ENCODE measurements at regions not wholly inside any gene's neighbourhood (a gene's known extent, or its start where the extent isn't known, plus 50 kb on each side); places are given as distances from the start of the nearest gene placed in this dataset.

DNA sequence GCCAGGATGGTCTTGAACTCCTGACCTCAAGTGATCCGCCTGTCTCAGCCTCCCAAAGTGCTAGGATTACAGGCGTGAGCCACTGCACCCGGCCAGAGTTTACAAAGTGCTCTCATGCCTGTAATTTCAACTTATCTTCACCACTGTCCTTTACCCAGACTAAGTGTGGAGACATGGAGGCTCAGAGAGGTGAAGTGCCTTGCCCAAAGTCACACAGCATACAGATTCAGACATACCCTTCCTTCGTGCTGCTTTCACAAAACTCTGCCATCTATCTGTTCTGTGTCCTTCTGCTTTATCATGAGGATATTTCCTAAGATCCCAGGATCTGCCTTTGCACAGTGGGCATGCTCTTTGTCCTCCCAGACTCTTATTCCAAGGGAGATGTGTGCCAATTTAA is 143.6 kb upstream of the SYT13 start:
- Histone ChIP-seq H3K27me3 (replicated peaks in 1 of 7) (peaks cover 0 to 42% (median 0%) of the 10 kb centered on the region in 7 donors), H3K36me3 (no peaks in the 10 kb centered on the region), H3K4me3 (no peak overlapping the region), H3K4me1 (no peaks in the 10 kb centered on the region), H3K9me3 (no peaks in the 10 kb centered on the region), H3K27ac (no peak overlapping the region)
- no peak for DNase-seq
- intact Hi-C loops (cut with DNase I; ENCODE audit: low total_unique reads) = no loop called here
- 69 to 82% (median 74%) methylated on average over 4 of the region's 4 CpGs for WGBS, 5 donors
- TF ChIP-seq POLR2AphosphoS5 (IDR thresholded peaks at IDR 0.05) (no peak), POLR2A (IDR thresholded peaks at IDR 0.05) (no peak)
- TF ChIP-seq, protein P1, sequence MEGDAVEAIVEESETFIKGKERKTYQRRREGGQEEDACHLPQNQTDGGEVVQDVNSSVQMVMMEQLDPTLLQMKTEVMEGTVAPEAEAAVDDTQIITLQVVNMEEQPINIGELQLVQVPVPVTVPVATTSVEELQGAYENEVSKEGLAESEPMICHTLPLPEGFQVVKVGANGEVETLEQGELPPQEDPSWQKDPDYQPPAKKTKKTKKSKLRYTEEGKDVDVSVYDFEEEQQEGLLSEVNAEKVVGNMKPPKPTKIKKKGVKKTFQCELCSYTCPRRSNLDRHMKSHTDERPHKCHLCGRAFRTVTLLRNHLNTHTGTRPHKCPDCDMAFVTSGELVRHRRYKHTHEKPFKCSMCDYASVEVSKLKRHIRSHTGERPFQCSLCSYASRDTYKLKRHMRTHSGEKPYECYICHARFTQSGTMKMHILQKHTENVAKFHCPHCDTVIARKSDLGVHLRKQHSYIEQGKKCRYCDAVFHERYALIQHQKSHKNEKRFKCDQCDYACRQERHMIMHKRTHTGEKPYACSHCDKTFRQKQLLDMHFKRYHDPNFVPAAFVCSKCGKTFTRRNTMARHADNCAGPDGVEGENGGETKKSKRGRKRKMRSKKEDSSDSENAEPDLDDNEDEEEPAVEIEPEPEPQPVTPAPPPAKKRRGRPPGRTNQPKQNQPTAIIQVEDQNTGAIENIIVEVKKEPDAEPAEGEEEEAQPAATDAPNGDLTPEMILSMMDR (IDR thresholded peaks at IDR 0.05 in 8 of 11, conservative IDR thresholded peaks at IDR 0.05 in 3 of 11) = no peak

DNA sequence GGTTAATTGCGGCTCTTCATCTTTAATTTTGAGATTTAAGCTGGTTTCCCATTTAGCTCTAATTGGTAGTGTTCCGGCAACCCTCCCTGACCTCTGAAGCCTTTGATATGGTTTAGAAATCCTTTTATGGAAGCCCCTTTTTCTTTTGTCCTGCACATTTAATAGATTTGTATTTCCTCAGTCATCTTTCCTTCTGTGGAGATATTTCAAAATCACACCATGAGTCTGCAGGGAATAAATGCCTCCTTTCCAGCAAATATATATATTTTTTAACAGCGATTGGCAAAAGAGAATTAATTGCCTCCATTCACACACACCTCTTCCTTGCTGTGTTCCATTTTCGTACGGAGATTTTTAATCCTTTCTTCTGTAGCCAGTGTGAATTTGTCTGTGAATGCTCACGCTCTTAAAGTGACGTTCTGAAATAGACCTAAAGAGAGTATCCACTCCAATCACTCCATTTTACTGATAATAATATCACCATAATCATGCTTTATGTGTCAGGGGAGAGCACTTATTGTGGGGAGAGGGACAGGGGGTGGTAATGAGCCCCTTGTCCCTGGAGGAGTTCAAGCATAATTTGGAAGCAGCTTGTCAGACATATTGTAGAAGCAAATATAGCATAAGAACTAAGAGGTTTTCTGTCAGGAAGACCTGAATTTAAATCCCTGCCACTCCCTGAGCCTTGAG is 142.5 kb upstream of the SYT13 start:
- H3K36me3 ChIP-seq = no peaks in the 10 kb centered on the region
- H3K4me1 ChIP-seq = no peaks in the 10 kb centered on the region
- DNase-seq = no peak
- H3K27me3 ChIP-seq (replicated peaks in 1 of 7) = peaks cover 0 to 35% (median 0%) of the 10 kb centered on the region in 7 donors
- H3K9me3 ChIP-seq = no peaks in the 10 kb centered on the region
- no peak overlapping the region for H3K27ac ChIP-seq
- intact Hi-C loops (cut with DNase I; ENCODE audit: low total_unique reads) = no loop called here
- TF ChIP-seq POLR2AphosphoS5 (IDR thresholded peaks at IDR 0.05) = no peak
- TF ChIP-seq, protein P1 (IDR thresholded peaks at IDR 0.05 in 8 of 11, conservative IDR thresholded peaks at IDR 0.05 in 3 of 11) = no peak
- H3K4me3 ChIP-seq = no peak overlapping the region
- 83 to 91% (median 88%) methylated on average over 7 of the region's 7 CpGs for WGBS, 5 donors

DNA sequence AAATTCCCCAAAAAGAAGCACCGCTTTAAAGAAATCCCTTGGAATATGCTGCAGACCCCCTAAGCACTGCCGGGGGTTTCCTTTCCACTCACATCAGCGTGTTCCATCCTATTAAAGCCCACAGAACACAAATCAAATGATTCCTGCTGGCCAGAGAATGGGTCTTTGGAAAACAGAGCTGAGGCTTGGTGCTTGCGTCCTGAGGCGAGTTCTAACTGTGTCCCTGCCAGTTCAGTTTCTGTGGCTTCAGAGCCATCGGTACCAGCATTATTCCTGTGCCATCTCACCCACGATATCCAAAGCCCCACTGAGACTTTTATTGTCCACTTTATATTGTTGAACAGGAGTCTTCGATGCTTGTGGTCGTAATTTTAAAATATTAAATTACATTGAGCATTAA is 142.0 kb upstream of the SYT13 start:
- TF ChIP-seq POLR2AphosphoS5 (IDR thresholded peaks at IDR 0.05) = no peak
- no peak for TF ChIP-seq POLR2A (IDR thresholded peaks at IDR 0.05)
- TF ChIP-seq, protein P1 (IDR thresholded peaks at IDR 0.05 in 8 of 11, conservative IDR thresholded peaks at IDR 0.05 in 3 of 11) = no peak
- Histone ChIP-seq H3K4me1 (no peaks in the 10 kb centered on the region), H3K4me3 (no peak overlapping the region), H3K27ac (no peak overlapping the region), H3K9me3 (no peaks in the 10 kb centered on the region), H3K27me3 (replicated peaks in 1 of 7) (peaks cover 0 to 38% (median 0%) of the 10 kb centered on the region in 7 donors), H3K36me3 (no peaks in the 10 kb centered on the region)
- intact Hi-C loops (cut with DNase I; ENCODE audit: low total_unique reads) = no loop called here
- DNase-seq = no peak
- 86 to 92% (median 89%) methylated on average over 7 to 9 of the region's 9 CpGs for WGBS, 5 donors

DNA sequence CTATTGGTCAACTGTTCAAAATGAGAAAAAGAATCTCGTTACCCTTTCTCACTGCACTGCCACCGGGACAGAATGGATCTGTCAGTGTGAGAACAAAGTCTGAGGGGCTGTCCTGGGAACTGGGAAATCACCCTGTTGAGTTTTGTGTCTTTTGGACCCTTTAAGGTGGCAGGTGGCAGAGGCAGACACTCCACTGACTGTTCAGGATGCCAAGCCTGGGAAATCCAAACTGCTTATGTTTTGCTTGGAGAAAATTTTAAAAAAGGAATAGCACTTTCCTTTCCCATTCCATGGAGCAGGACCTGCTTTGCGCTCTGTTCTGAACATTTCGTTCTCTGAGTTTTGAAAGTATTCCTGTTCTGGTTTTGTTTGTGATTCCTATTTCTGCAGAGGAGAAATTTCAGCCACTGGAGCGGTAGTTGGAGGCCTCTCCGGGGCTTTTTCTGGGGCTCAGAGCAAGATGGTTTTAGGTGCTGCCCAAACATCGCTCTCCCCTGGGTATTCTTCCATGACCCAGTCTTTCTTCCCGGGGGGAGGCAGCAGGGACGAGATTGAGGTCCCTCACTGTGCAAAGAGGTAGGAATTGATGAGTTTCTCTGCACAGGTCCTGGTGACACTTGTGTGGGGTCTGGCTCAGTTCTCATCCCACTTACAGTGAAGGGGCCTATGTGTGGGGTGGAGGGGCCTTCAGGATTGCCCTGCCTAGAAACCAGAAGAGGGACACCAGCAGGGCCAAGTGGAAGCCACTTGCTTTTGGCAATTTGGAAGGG is 138.5 kb upstream of the SYT13 start:
- intact Hi-C loops (cut with DNase I; ENCODE audit: low total_unique reads) = no loop called here
- no peak for TF ChIP-seq POLR2A (IDR thresholded peaks at IDR 0.05)
- TF ChIP-seq, protein P1 (IDR thresholded peaks at IDR 0.05 in 8 of 11, conservative IDR thresholded peaks at IDR 0.05 in 3 of 11) = no peak
- TF ChIP-seq POLR2AphosphoS5 (IDR thresholded peaks at IDR 0.05) = no peak
- no peaks in the 10 kb centered on the region for H3K36me3 ChIP-seq
- H3K4me3 ChIP-seq = no peak overlapping the region
- no peaks in the 10 kb centered on the region for H3K4me1 ChIP-seq
- no peak overlapping the region for H3K27ac ChIP-seq
- DNase-seq = no peak
- peaks cover 0 to 42% (median 0%) of the 10 kb centered on the region in 7 donors for H3K27me3 ChIP-seq (replicated peaks in 1 of 7)
- H3K9me3 ChIP-seq = peaks cover 0 to 7% (median 2%) of the 10 kb centered on the region in 8 donors
- WGBS, 5 donors = 76 to 92% (median 81%) methylated on average over 9 of the region's 9 CpGs
